BJ (cell line): ENCODE measurements at regions not wholly inside any gene's neighbourhood (a gene's known extent, or its start where the extent isn't known, plus 50 kb on each side); places are given as distances from the start of the nearest gene placed in this dataset.
"Not testable (repeated sequence)": the region's sequence is repeated elsewhere in the genome, so short reads cannot be mapped to it uniquely, and the experiment has no call there.

Experiments
- CTCF ChIA-PET: fragments of 350-600 bp; formaldehyde crosslinking; extraction: SDS; loops from one replicate; lab custom pipeline; 2021; ENCODE audit warnings: antibody characterized with exemption, inconsistent platforms; lab: Yijun Ruan, JAX
- POLR2A ChIA-PET: fragments of 300-600 bp; sonication (Branson Sonifier 250); formaldehyde crosslinking; extraction: SDS; loops from one replicate; lab custom pipeline; 2021; ENCODE audit warnings: antibody characterized with exemption; lab: Charles Lee
- DNase-seq: peaks from one replicate; pipeline ENCODE4 v3.0.0-alpha.2; 2011; ENCODE audit warnings: low read depth
- H3K27me3 ChIP-seq: 2 replicates; pipeline ENCODE4 v1.6.0; 2011; ENCODE audit warnings: low read length; ENCODE audit not compliant: control insufficient read depth, insufficient read depth
- H3K36me3 ChIP-seq: 2 replicates; pipeline ENCODE4 v1.5.1; 2011; ENCODE audit warnings: low read length; ENCODE audit not compliant: control insufficient read depth, insufficient read depth
- H3K4me3 ChIP-seq: 2 replicates; pipeline ENCODE4 v1.5.1; 2011; ENCODE audit warnings: low read depth, mild to moderate bottlenecking, control low read depth, low read length
- CTCF ChIP-seq: IDR thresholded peaks from 2 replicates; pipeline ENCODE4 v1.5.1; 2011; ENCODE audit warnings: low read depth, mild to moderate bottlenecking, control low read depth, inconsistent platforms, low read length, moderate library complexity; ENCODE audit not compliant: insufficient read depth

- DNase-seq, result no peak
- POLR2A ChIA-PET, result no interaction called here
- CTCF ChIA-PET, result interaction anchor here (0.8 kb wide), 1 partner anchor 11 kb away, joined by 4 read pairs; no protein-coding TSS in a partner anchor
- Histone ChIP-seq H3K27me3 (no peaks in the 10 kb centered on the region), H3K36me3 (no peaks in the 10 kb centered on the region), H3K4me3 (no peak overlapping the region)
- TF ChIP-seq CTCF, result no peak
Measured at GRCh38 chr2:192555740-192556139, 361.0 kb upstream of the TMEFF2 start.

GRCh38 chr2:192551760-192552159 lies 357.0 kb upstream of the TMEFF2 start:
- Histone ChIP-seq H3K36me3 (no peaks in the 10 kb centered on the region), H3K4me3 (no peak overlapping the region), H3K27me3 (no peaks in the 10 kb centered on the region)
- ChIA-PET POLR2A (no interaction called here), CTCF (no interaction called here)
- TF ChIP-seq CTCF, result no peak
- DNase-seq, result no peak

- POLR2A ChIA-PET, result no interaction called here
- CTCF ChIA-PET, result no interaction called here
- H3K36me3 ChIP-seq, result no peaks in the 10 kb centered on the region
- no peak for TF ChIP-seq CTCF
- no peak for DNase-seq
- no peak overlapping the region for H3K4me3 ChIP-seq
- H3K27me3 ChIP-seq, result no peaks in the 10 kb centered on the region
Measured at GRCh38 chr2:192546565-192546964, 351.8 kb upstream of the TMEFF2 start.

GRCh38 chr2:192544371-192544955 lies 349.7 kb upstream of the TMEFF2 start:
- no peaks in the 10 kb centered on the region for H3K27me3 ChIP-seq
- no peaks in the 10 kb centered on the region for H3K36me3 ChIP-seq
- no peak for TF ChIP-seq CTCF
- ChIA-PET POLR2A (no interaction called here), CTCF (no interaction called here)
- no peak for DNase-seq
- H3K4me3 ChIP-seq, result no peak overlapping the region

GRCh38 chr2:192542148-192543066 lies 347.7 kb upstream of the TMEFF2 start:
- CTCF ChIA-PET, DNase-seq, H3K36me3 ChIP-seq, POLR2A ChIA-PET, H3K4me3 ChIP-seq, H3K27me3 ChIP-seq: not testable (repeated sequence)
